ENCODE measurements at regions not wholly inside any gene's neighbourhood (a gene's known extent, or its start where the extent isn't known, plus 50 kb on each side); places are given as distances from the start of the nearest gene placed in this dataset.

GRCh38 chr11:119983816-119984215 lies 154.1 kb downstream of the TRIM29 start:
- no peak for DNase-seq (ENCODE audit: low read depth, low spot score)
- Histone ChIP-seq H3K9ac (replicated peaks; ENCODE audit: extremely low read depth, insufficient read depth, low read length) (no peak overlapping the region), H3K27me3 (ENCODE audit: control insufficient read depth in 2 of 2, insufficient read depth in 2 of 2, low read length in 2 of 2) (no peaks in the 10 kb centered on the region), H3K4me2 (ENCODE audit: insufficient read depth, low read length) (no peak overlapping the region), H3K4me3 (replicated peaks in 1 of 3; ENCODE audit: insufficient read depth in 1 of 3, low read depth in 1 of 3, low read length in 3 of 3) (no peak overlapping the region), H3K4me1 (ENCODE audit: control insufficient read depth, extremely low read depth, insufficient read depth, low read length) (no peaks in the 10 kb centered on the region), H3K9me3 (replicated peaks; ENCODE audit: control insufficient read depth, insufficient read depth, low read length) (no peaks in the 10 kb centered on the region), H2AFZ (ENCODE audit: low read depth, low read length) (no peak overlapping the region), H3K27ac (ENCODE audit: insufficient read depth, low read depth, low read length) (no peak overlapping the region), H3K9me1 (replicated peaks; ENCODE audit: control insufficient read depth, extremely low read depth, insufficient read depth, low read length) (no peaks in the 10 kb centered on the region), H3K79me2 (ENCODE audit: control insufficient read depth, insufficient read depth, low read length) (no peaks in the 10 kb centered on the region), H3K36me3 (ENCODE audit: control insufficient read depth in 2 of 2, extremely low read depth in 1 of 2, insufficient read depth in 2 of 2, low read length in 2 of 2) (no peaks in the 10 kb centered on the region), H4K20me1 (replicated peaks; ENCODE audit: control insufficient read depth, extremely low read depth, insufficient read depth, low read length) (no peaks in the 10 kb centered on the region)
- TF ChIP-seq GATA2 (IDR thresholded peaks at IDR 0.05; ENCODE audit: insufficient read depth, insufficient read length, low read depth, low read length), result no peak
- no peak for TF ChIP-seq POLR2AphosphoS5 (IDR thresholded peaks at IDR 0.05; ENCODE audit: insufficient read depth, low read depth, low read length)
- no peak for TF ChIP-seq POLR2A (IDR thresholded peaks at IDR 0.05; ENCODE audit: low read depth, low read length)
- no peak for TF ChIP-seq EZH2 (IDR thresholded peaks at IDR 0.05; ENCODE audit: borderline replicate concordance, low read depth, low read length, severe bottlenecking)
- TF ChIP-seq FOS (IDR thresholded peaks at IDR 0.05; ENCODE audit: borderline replicate concordance, insufficient read depth, low read length), result no peak
- TF ChIP-seq MYC (IDR thresholded peaks at IDR 0.05; ENCODE audit: low read depth, low read length), result no peak
- no peak for TF ChIP-seq CTCF (IDR thresholded peaks at IDR 0.05; ENCODE audit: extremely low read depth in 1 of 2, insufficient read depth in 1 of 2, low read depth in 1 of 2, low read length in 2 of 2)
- TF ChIP-seq MAX (IDR thresholded peaks at IDR 0.05; ENCODE audit: insufficient read depth, insufficient read length), result no peak
- no peak for TF ChIP-seq JUN (IDR thresholded peaks at IDR 0.05; ENCODE audit: borderline replicate concordance, insufficient read depth, insufficient read length, low read depth)
- intact Hi-C loops (cut with micrococcal nuclease) (no loop called here), dilution Hi-C loops (cut with MboI; ENCODE audit: extremely low pct_ligation_motif_present, low sequenced_read_pairs) (no loop called here)
- FAIRE-seq, result no peak
- POLR2A ChIA-PET, result no interaction called here
- no TSS peak for BruUV-seq (replicated peaks)
- CTCF ChIA-PET, result no interaction called here

Measured in endothelial cell of umbilical vein (primary cell).